Adrenal gland (tissue), 9 donors: ENCODE measurements at regions not wholly inside any gene's neighbourhood (a gene's known extent, or its start where the extent isn't known, plus 50 kb on each side); places are given as distances from the start of the nearest gene placed in this dataset.

Source experiments
- DNase-seq, 7 donors: peaks; one replicate each; pipeline ENCODE4 v3.0.0-alpha.2; 2019 to 2020
- H3K27ac ChIP-seq, 5 donors: fragments of 200-600 bp; sonication (generic) in 4 of 5; 1 replicate in 3 of 5; 2 replicates in 2 of 5; pipeline versions ENCODE4 v1.5.1 to v1.8.0; 2016 to 2020; ENCODE audit warnings: mild to moderate bottlenecking in 1 of 5
- H3K27me3 ChIP-seq: fragments of 200-600 bp; 2 replicates; pipeline ENCODE4 v1.8.0; 2021
- H3K36me3 ChIP-seq, 2 donors: fragments of 200-600 bp; replicated peaks in 1 of 2; 1 replicate in 1 of 2; 2 replicates in 1 of 2; pipeline versions ENCODE4 v1.5.1 to v1.8.0; 2018 to 2022
- H3K4me1 ChIP-seq, 2 donors: fragments of 200-600 bp; replicated peaks in 1 of 2; 1 replicate in 1 of 2; 2 replicates in 1 of 2; pipeline versions ENCODE4 v1.5.1 to v1.8.0; 2018 to 2021
- H3K4me3 ChIP-seq, 4 donors: fragments of 200-600 bp; sonication (generic) in 3 of 4; one replicate each; pipeline ENCODE4 v1.5.1; 2016 to 2018
- H3K9me3 ChIP-seq, 3 donors: fragments of 200-600 bp; sonication (generic) in 1 of 3; replicated peaks in 1 of 3; 1 replicate in 2 of 3; 2 replicates in 1 of 3; pipeline versions ENCODE4 v1.5.1 to v1.8.0; 2016 to 2021
- CTCF ChIP-seq, 6 experiments: fragments of 450-650 bp in 4 of 6; fragments of 200-600 bp in 2 of 6; sonication (generic) in 1 of 6; IDR thresholded peaks; 1 replicate in 5 of 6; 2 replicates in 1 of 6; pipeline versions ENCODE4 v1.5.1 to v1.8.0; 2016 to 2021; ENCODE audit warnings: antibody characterized with exemption in 6 of 6, mild to moderate bottlenecking in 2 of 6, moderate library complexity in 1 of 6
- POLR2A ChIP-seq, 2 donors: fragments of 450-650 bp; IDR thresholded peaks; one replicate each; pipeline ENCODE4 v1.6.1; 2017; ENCODE audit warnings: antibody characterized with exemption in 2 of 2, mild to moderate bottlenecking in 2 of 2, moderate library complexity in 1 of 2
- WGBS, 4 donors: extraction: QIAGEN DNeasy Blood & Tissue Kit in 2 of 4; methylation state at CpG; one replicate each; pipeline versions ENCODE4 v1.1.5 to v1.1.7; 2013 to 2017; 5-methylcytosine and 5-hydroxymethylcytosine counted together
- intact Hi-C, 2 donors: fragments of 100-400 bp; cut with DNase I; formaldehyde crosslinking; loops; one replicate each; pipeline versions ENCODE4 v1.14.1 to v1.15.0; 2022 to 2023
- donor health status: healthy with polysubstance abuse.
- donor health status: Bipolar disorder and iron deficiency.
- donor health status: DM: yes; HTN: yes; CAD: no.
- donor health status: DM: no; HTN: no; CAD: no.
- donor health status: DM: no; HTN: no; CAD: no.

DNA sequence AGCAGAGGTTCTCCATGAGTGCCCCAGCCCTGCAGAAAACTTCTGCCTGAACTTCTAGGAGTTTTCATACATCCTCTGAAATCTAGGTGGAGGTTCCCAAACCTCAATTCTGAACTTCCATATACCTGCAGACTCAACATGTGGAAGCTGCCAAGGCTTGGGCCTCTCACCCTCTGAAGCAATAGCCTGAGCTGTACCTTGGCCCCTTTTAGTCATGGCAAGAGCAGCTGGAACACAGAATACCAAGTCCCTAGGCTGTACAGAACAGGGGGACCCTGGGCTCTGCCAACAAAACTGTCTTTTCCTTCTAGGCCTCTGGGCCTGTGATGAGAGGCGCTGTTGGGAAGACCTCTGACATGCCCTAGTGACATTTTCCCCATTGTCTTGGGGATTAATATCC lies 494.3 kb upstream of the FOXG1 start:
- intact Hi-C loops, result no loop called here
- no peaks in the 10 kb centered on the region for H3K4me1 ChIP-seq
- no peak for TF ChIP-seq POLR2A (IDR thresholded peaks at IDR 0.05)
- no peak for TF ChIP-seq CTCF (IDR thresholded peaks at IDR 0.05)
- no peak for DNase-seq
- no peaks in the 10 kb centered on the region for H3K36me3 ChIP-seq
- no peaks in the 10 kb centered on the region for H3K27me3 ChIP-seq
- H3K4me3 ChIP-seq, result no peak overlapping the region
- H3K27ac ChIP-seq, result no peak overlapping the region
- no peaks in the 10 kb centered on the region for H3K9me3 ChIP-seq
- 43 to 90% (median 74%) methylated on average over 1 of the region's 1 CpG for WGBS, 4 donors

GRCh38 chr14:28280530-28280929 lies 486.1 kb upstream of the FOXG1 start:
- DNase-seq, result no peak
- Histone ChIP-seq H3K4me1 (no peaks in the 10 kb centered on the region), H3K36me3 (no peaks in the 10 kb centered on the region), H3K27me3 (no peaks in the 10 kb centered on the region), H3K9me3 (no peaks in the 10 kb centered on the region), H3K27ac (no peak overlapping the region), H3K4me3 (no peak overlapping the region)
- TF ChIP-seq CTCF (IDR thresholded peaks at IDR 0.05) (no peak), POLR2A (IDR thresholded peaks at IDR 0.05) (no peak)
- 72 to 83% (median 78%) methylated on average over 5 of the region's 5 CpGs for WGBS, 4 donors
- intact Hi-C loops, result no loop called here

DNA sequence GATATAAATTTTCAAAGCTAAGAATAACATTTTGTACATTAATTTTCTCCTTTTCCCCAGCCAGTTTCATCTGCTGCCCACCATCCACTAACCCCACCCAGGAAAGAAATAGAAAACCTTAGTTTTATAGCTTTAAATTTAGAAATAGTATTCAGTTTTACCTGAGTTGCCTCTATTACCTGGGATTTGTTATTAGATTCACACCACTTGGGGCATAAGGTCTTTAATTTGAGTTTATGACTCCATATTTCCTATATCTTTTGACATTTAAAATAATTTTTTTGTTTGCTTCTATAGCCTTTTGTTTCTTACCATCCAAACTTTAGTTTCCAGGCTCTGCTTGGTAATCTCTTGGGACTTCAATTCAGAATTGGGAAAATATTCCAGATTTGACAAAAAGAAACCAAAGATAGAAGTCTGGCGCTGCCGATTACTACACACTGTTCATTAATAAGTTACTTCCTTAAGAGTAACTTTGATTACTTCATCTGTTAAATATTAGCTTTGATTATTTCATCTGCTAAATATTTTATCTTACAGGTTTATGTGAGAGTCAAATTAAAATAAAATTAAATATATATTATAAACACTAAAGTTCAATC lies 485.5 kb upstream of the FOXG1 start:
- H3K27me3 ChIP-seq, result no peaks in the 10 kb centered on the region
- no peaks in the 10 kb centered on the region for H3K4me1 ChIP-seq
- no peak overlapping the region for H3K4me3 ChIP-seq
- intact Hi-C loops, result no loop called here
- 87 to 92% (median 90%) methylated on average over 2 of the region's 2 CpGs for WGBS, 4 donors
- no peaks in the 10 kb centered on the region for H3K9me3 ChIP-seq
- no peak overlapping the region for H3K27ac ChIP-seq
- no peak for DNase-seq
- no peaks in the 10 kb centered on the region for H3K36me3 ChIP-seq
- TF ChIP-seq POLR2A (IDR thresholded peaks at IDR 0.05) (no peak), CTCF (IDR thresholded peaks at IDR 0.05) (no peak)

DNA sequence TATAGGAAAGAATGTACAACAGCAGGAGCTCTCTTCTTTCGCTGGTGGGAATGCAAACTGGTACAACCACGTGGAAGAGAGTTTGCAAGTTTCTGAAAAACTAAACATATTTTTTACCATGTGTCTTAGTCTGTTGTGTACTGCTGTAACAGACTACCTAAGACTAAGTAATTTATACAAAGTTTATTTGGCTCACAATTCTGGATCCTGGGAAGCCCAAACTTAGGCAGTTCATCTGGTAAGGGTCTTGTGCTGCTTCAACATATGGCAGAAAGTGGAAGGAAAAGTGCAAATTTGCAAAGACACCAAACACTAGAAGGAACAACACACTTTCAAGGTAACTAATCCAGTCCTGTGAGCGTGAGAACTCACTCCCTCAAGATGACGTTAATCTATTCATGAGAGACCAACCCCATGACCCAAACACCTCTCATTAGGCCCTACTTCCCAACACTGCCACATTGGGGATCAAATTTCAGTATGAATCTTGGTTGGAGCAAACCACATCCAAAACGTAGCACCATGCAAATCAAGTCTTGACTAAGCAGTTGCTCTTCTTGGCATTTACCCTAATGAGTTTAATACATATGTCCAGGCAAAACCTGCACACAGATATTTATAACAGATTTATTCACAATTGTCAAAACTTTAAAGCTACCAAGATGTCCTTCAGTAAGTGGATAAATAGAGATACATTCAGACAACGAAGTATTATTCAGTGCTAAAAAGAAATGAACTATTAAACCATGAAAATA lies 481.9 kb upstream of the FOXG1 start:
- TF ChIP-seq POLR2A (IDR thresholded peaks at IDR 0.05) (no peak), CTCF (IDR thresholded peaks at IDR 0.05) (no peak)
- Histone ChIP-seq H3K4me1 (no peaks in the 10 kb centered on the region), H3K4me3 (no peak overlapping the region), H3K9me3 (no peaks in the 10 kb centered on the region), H3K27me3 (no peaks in the 10 kb centered on the region), H3K27ac (no peak overlapping the region), H3K36me3 (no peaks in the 10 kb centered on the region)
- 77 to 86% (median 79%) methylated on average over 6 of the region's 6 CpGs for WGBS, 4 donors
- no peak for DNase-seq
- intact Hi-C loops, result no loop called here
